GM19468 (cell line): ENCODE measurements at regions not wholly inside any gene's neighbourhood (a gene's known extent, or its start where the extent isn't known, plus 50 kb on each side); places are given as distances from the start of the nearest gene placed in this dataset.
"Not testable (repeated sequence)": the region's sequence is repeated elsewhere in the genome, so short reads cannot be mapped to it uniquely, and the experiment has no call there.

Experiments
- ATAC-seq: cut with Tn5 transposase; IDR thresholded peaks from one replicate; pipeline ENCODE4 v1.9.1; 2021; ENCODE audit warnings: mild to moderate bottlenecking, moderate library complexity, moderate number of reproducible peaks; ENCODE audit not compliant: unreplicated experiment; ENCODE audit errors: extremely low read depth

DNA sequence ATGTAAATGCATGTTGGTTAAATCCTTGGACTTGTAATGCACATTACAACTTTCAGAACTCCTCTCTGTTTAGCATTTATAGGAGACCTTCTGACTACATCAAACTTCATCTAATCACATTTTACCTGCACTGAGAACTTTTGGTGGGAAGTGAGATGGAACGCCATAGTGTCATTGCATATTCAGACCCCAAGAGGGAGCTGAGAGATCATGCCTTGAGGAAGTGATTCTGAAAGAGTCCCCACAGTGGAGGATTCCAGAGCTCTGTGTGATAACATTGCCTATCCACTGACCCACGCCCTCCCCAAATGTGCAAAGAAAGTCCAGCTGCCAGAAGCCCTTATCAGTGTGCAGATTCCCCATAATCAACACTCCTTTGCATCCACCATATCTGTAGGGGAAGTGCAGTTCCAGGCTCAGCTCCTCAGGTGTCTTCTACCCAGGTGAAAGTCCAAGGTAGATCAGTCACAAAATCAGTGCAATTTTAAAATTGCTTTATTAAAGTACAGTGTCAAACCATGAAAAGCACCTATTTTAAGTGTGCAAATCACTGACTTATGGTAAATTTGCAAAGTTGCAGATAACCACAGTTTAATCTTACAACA lies 212.4 kb downstream of the RPIA start:
- no peak for ATAC-seq

DNA sequence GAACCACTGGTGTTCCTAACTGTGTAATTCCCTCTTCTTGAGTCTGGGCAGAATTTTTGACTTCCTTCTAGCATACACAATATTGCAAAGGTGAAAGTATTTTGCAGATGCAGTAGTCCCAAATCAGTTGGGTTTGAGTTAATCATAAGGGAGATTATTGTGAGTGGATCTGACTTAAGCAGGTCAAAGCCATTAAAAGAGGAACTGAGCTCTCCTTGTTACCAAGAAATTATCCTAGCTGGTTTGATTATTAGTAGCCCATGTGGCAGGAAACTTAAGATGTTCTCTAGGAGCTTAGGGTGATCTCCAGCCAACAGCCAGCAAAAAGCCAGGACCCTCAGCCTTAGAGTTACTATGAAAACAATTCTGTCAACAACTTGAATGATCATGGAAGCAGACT lies 221.8 kb downstream of the RPIA start:
- ATAC-seq: no peak

DNA sequence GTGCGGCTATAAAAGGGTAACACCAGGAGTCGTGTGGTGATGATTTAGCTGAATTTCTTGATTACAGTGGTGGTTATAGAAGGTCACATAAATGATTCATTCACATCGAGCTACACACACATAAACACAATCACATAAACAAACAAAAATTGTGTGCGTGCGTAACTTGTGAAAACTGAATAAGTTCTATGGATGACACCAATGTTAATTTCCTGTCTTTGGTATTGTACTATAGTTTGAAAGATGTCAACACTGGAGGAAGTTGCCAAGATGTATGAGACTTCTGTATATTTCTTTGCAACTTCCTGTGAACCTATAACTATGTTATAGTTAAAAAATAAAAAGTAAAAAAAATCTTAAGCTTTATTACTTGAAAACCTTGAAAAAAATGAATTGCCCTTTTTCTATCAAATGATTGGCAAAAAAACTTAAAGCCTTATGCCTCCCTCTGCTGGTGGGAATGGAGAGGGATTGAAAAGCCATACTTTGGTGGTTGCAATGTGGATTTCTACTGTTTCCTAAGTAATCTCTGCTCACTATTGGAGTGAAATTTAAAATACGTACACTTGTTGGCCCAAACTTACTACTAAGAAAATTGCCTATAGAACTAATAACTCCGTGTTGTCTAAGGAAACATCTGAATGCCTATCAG lies 227.7 kb downstream of the RPIA start:
- no peak for ATAC-seq

DNA sequence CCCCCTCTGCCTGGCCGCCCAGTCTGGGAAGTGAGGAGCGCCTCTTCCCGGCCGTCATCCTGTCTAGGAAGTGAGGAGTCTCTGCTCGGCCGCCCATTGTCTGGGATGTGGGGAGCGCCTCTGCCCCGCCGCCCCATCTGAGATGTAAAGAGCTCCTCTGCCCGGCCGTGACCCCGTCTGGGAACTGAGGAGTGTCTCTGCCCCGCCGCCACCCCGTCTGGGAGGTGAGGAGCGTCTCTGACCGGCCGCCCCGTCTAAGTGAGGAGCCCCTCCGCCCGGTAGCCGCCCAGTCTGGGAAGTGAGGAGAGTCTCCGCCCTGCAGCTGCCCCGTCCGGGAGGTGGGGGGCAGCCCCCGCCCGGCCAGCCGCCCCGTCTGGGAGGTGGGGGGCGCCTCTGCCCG lies 228.9 kb downstream of the RPIA start:
- not testable (repeated sequence) for ATAC-seq

DNA sequence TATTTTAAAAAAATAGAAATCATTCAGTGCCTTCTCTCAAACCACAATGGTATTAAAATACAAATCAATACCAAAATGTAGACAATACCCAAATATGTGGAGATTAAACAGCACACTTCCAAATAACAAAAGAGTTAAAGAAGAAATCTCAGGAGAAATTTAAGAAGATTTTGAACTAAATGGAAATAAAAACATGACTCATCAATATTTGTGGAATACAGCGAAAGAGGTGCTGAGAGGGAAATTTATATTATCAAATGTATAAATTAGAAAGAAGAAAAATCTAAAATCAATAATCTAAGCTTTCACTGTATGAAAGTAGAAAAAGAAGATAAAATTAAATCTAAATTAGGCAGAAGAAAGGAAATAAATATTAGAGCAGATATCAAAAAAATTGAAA lies 233.1 kb downstream of the RPIA start:
- ATAC-seq: no peak

GRCh38 chr2:88925770-88926462 lies 234.4 kb downstream of the RPIA start:
- ATAC-seq: no peak

GRCh38 chr2:88927128-88927527 lies 235.7 kb downstream of the RPIA start:
- no peak for ATAC-seq

GRCh38 chr2:88930659-88931058 lies 239.2 kb downstream of the RPIA start:
- ATAC-seq: no peak

DNA sequence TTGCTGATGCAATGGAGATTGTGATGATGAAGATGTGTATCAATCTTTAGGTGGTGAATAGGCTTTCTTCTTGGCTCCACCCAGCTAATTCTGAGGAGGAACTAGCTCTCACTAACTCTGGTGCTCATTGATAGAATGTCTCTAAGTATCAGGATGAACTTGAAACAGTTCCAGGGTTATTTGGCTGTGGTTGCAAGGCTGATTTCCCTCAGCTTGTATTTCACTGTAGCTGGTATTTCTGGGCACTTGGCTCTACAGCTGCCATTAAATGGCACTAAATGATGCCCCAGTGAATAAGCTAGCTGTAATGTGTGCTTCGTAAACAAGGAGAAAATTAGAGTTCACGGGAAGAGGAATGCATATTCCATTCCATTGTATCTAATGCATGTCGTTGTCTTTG lies 241.2 kb downstream of the RPIA start:
- no peak for ATAC-seq

GRCh38 chr2:88933091-88933490 lies 241.6 kb downstream of the RPIA start:
- no peak for ATAC-seq

DNA sequence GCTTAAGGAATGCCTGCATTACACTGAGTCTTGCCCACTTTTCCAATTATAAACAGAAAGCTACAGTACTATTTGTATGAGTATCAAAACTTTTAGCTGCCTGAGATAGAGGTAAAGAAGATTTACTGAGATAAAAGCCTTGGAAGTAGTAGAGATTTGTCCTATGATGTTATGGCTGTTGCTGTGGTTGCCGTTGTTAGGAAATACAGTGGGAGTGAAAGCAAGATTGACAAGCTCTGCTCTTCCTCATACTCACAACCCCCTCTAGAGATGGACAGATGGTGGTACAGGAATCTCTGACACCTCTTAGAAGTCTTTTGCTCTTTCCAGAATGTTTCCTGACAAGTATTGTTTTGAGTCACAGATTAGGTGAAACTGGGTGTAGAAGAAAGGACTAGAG lies 242.5 kb downstream of the RPIA start:
- ATAC-seq: no peak

GRCh38 chr2:88941178-88941577 lies 249.7 kb downstream of the RPIA start:
- not testable (repeated sequence) for ATAC-seq

DNA sequence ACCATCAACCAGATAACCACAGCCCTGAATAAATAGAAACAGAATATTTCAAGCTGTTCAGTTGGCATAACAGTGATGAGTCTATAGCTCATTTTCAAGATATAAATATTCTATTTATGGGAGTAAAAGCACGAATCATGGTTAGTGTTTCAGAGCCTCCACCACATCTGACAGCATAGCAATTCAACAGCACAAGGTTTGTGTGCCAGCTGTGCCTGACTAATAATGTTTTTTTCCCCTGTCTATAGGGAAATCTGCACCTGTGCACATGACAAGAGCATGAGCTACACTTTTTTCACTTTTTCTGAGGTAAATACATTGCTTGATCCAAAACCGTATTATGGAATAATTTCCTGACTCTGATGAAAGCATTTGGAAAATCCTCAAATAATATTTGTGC lies 251.3 kb downstream of the RPIA start:
- no peak for ATAC-seq

GRCh38 chr2:88949336-88949735 lies 257.9 kb downstream of the RPIA start:
- no peak for ATAC-seq

DNA sequence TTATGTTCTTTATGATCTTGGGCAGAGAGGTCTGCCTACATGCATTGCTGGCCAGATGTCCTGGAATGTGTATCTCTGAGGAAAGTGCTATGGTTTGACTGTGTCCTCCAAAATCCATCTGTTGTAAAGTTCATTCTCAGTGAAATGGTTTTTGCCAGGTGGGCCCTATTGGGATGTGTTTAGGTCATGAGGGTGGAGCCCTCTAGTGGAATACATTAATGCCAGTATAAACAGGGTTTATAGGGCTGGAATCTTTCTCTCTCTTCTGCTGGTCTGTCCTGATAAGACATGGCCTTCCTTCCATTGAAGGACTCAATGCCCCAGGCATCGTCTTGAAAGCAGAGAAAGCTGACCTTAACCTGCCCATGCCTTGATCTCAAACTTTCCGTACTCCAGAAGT lies 258.5 kb downstream of the RPIA start:
- no peak for ATAC-seq

DNA sequence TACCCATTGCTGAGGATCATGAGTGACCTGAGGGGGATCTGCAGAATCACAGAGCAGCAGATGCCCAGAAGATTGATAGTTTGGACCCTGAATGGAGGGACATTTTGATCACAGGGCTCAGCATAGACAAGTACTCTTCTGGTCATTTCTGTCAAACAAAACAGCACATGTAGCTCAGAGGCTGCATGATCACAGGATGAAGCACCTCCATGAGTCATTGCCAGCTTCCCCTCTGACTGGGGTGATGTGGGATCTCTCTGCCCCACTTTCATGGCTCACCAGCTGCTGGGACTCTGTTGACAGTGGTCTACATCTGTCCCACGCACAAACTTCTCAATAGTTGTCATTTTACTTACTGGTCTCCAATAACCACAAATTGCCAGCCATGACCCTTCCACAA lies 264.1 kb downstream of the RPIA start:
- no peak for ATAC-seq

DNA sequence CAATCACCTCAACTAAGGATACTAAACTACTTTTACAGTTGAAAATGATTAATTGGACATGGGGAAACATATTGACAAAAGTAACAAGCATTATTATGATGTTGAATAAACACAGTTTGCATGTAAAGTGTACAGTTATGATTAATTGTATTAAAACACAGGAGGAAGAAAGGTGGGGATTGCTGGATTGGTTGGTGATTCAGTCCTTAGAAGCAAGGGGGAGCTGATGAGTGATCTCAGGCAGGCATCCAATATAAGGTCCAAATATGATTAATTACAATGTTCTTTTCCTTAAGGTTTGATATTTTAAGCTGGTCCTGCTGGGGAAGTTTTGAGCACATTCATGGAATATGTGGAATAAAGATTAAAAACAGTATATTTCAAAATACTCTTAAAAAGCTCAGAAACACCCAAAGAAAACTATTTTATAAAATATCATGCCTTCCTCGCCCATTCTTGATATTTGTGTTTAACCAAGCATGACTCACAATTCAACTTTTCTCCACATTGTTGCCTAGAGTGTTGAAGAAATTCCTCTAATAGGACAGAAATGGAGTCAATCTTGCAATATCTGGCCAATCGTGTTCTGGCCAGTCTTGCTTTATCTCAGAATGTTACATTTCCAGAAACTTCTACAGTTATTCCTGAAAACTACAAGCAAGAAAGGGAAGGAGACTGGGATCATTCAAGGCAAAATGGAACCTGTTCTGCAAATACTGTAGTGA lies 268.2 kb downstream of the RPIA start:
- ATAC-seq: no peak

- ATAC-seq: not testable (repeated sequence)
Observed at GRCh38 chr2:88961323-88961722, 269.9 kb downstream of the RPIA start.

- no peak for ATAC-seq
Observed at GRCh38 chr2:88967844-88968243, 276.4 kb downstream of the RPIA start.

- not testable (repeated sequence) for ATAC-seq
Observed at GRCh38 chr2:88978011-88978410, 286.5 kb downstream of the RPIA start.

DNA sequence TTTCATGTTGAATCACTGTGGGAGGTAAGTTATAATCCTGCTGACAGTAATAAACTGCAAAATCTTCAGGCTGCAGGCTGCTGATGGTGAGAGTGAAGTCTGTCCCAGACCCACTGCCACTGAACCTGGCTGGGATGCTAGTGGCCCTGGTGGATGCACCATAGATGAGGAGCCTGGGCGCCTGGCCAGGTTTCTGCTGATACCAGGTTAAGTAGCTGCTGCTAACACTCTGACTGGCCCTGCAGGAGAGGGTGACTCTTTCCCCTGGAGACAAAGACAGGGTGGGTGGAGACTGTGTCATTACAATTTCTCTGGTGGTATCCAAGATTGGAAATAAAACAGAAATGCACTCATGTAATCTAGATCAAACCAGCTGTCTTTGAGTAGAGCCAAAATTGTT lies 287.0 kb downstream of the RPIA start:
- not testable (repeated sequence) for ATAC-seq
